Type B pancreatic cell (in vitro differentiated cells): ENCODE measurements at regions not wholly inside any gene's neighbourhood (a gene's known extent, or its start where the extent isn't known, plus 50 kb on each side); places are given as distances from the start of the nearest gene placed in this dataset.

Source experiments
- DNase-seq: peaks from one replicate; pipeline ENCODE4 v3.0.0; 2021; ENCODE audit warnings: mixed read lengths; ENCODE audit not compliant: unreplicated experiment; ENCODE audit errors: extremely low spot score
- H3K27ac Mint-ChIP-seq: 2 replicates; pipeline ENCODE4 v1.8.0; 2021; ENCODE audit warnings: mild to moderate bottlenecking, mixed read lengths
- H3K27me3 Mint-ChIP-seq: 2 replicates; pipeline ENCODE4 v1.8.0; 2021; ENCODE audit warnings: mixed read lengths
- H3K36me3 Mint-ChIP-seq: 2 replicates; pipeline ENCODE4 v1.8.0; 2021; ENCODE audit warnings: mixed read lengths
- H3K4me1 Mint-ChIP-seq: one replicate; pipeline ENCODE4 v1.8.0; 2021; ENCODE audit warnings: mixed read lengths; ENCODE audit not compliant: unreplicated experiment
- H3K4me3 Mint-ChIP-seq: 2 replicates; pipeline ENCODE4 v1.8.0; 2021; ENCODE audit warnings: mild to moderate bottlenecking, mixed read lengths
- H3K9me3 Mint-ChIP-seq: 2 replicates; pipeline ENCODE4 v1.8.0; 2021; ENCODE audit warnings: mixed read lengths
- CTCF ChIP-seq: fragments of 200-600 bp; sonication (generic); conservative IDR thresholded peaks from 2 replicates; pipeline ENCODE4 v1.5.0; 2021; ENCODE audit warnings: antibody characterized with exemption, mild to moderate bottlenecking

GRCh38 chr11:20250644-20251247 lies 90.5 kb upstream of the DBX1 start:
- Mint-ChIP-seq H3K27me3 (peaks cover 81% of the 10 kb centered on the region), H3K27ac (no peak overlapping the region), H3K9me3 (no peaks in the 10 kb centered on the region), H3K36me3 (no peaks in the 10 kb centered on the region), H3K4me3 (no peak overlapping the region), H3K4me1 (peaks cover 19% of the 10 kb centered on the region)
- DNase-seq = no peak
- TF ChIP-seq CTCF = no peak

GRCh38 chr11:20249796-20250195 lies 89.5 kb upstream of the DBX1 start:
- H3K27me3 Mint-ChIP-seq = peaks cover 76% of the 10 kb centered on the region
- no peak overlapping the region for H3K4me3 Mint-ChIP-seq
- H3K27ac Mint-ChIP-seq = no peak overlapping the region
- no peaks in the 10 kb centered on the region for H3K9me3 Mint-ChIP-seq
- no peak for TF ChIP-seq CTCF
- no peak for DNase-seq
- no peaks in the 10 kb centered on the region for H3K36me3 Mint-ChIP-seq
- peaks cover 19% of the 10 kb centered on the region for H3K4me1 Mint-ChIP-seq

GRCh38 chr11:20249378-20249777 lies 89.1 kb upstream of the DBX1 start:
- TF ChIP-seq CTCF = no peak
- Mint-ChIP-seq H3K27me3 (peaks cover 73% of the 10 kb centered on the region), H3K36me3 (no peaks in the 10 kb centered on the region), H3K4me1 (peaks cover 19% of the 10 kb centered on the region), H3K27ac (no peak overlapping the region), H3K4me3 (no peak overlapping the region), H3K9me3 (no peaks in the 10 kb centered on the region)
- no peak for DNase-seq

GRCh38 chr11:20248871-20249270 lies 88.6 kb upstream of the DBX1 start:
- H3K27ac Mint-ChIP-seq = no peak overlapping the region
- no peak for TF ChIP-seq CTCF
- no peak overlapping the region for H3K4me3 Mint-ChIP-seq
- peaks cover 19% of the 10 kb centered on the region for H3K4me1 Mint-ChIP-seq
- H3K27me3 Mint-ChIP-seq = peaks cover 71% of the 10 kb centered on the region
- H3K9me3 Mint-ChIP-seq = no peaks in the 10 kb centered on the region
- no peak for DNase-seq
- H3K36me3 Mint-ChIP-seq = no peaks in the 10 kb centered on the region

GRCh38 chr11:20248121-20248772 lies 88.0 kb upstream of the DBX1 start:
- H3K4me1 Mint-ChIP-seq = peaks cover 19% of the 10 kb centered on the region
- H3K36me3 Mint-ChIP-seq = no peaks in the 10 kb centered on the region
- DNase-seq = no peak
- H3K9me3 Mint-ChIP-seq = no peaks in the 10 kb centered on the region
- peaks cover 65% of the 10 kb centered on the region for H3K27me3 Mint-ChIP-seq
- no peak overlapping the region for H3K27ac Mint-ChIP-seq
- no peak for TF ChIP-seq CTCF
- H3K4me3 Mint-ChIP-seq = no peak overlapping the region
